ENCODE measurements at regions not wholly inside any gene's neighbourhood (a gene's known extent, or its start where the extent isn't known, plus 50 kb on each side); places are given as distances from the start of the nearest gene placed in this dataset.

DNA sequence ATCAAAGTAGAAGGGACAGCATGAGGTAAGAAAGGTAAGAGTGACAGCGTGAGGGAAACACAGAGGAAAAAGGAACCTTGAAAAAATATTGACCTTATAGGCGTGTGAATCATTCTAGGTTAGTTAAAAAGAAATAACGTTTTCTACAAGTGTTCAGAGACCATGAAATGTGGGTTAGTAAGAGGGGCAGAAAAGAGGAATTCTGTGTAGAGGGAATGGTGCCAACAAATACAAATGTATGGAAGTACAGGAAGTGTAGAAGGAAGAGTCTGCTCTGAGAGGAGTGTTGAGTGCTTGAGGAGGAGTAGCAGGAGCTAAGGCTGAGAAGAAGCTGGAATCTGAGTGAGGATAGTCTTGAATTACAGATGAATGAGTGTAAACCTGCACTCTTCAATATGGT, 418.6 kb upstream of the RIOK2 start:
- intact Hi-C loops (cut with DNase I), result no loop called here
- 64 to 69% (median 67%) methylated on average over 3 of the region's 3 CpGs for WGBS, 3 donors
- no peak for TF ChIP-seq CTCF (IDR thresholded peaks at IDR 0.05)

DNA sequence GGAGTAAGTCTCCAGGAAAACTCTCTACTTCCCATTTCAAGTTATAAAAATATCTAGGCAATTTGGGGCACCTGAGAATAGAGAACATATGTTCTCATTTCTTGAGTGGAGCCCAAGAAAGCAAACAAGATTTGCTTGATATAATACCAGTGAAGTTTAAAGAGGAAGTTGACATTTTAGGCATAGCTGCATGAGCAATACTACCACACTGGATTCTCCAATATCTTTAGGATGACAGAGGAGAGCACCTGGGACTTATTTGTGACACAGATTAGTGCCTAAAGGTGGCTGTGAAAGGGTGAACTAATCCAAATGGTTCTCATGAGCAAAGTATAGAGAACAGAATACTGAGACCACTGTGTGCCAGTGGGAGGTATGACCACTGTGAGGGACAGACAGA, 423.5 kb upstream of the RIOK2 start:
- H3K4me3 ChIP-seq, result no peak overlapping the region
- no peaks in the 10 kb centered on the region for H3K4me1 ChIP-seq
- no peaks in the 10 kb centered on the region for H3K36me3 ChIP-seq (ENCODE audit: insufficient read depth in 1 of 2, low read depth in 1 of 2)
- intact Hi-C loops (cut with DNase I), result no loop called here
- peaks cover 7% of the 10 kb centered on the region for H3K9me3 ChIP-seq
- no peaks in the 10 kb centered on the region for H3K27me3 ChIP-seq (ENCODE audit: insufficient read depth in 3 of 3, low read length in 2 of 3)
- no peak overlapping the region for H3K27ac ChIP-seq
- no peak for DNase-seq
- no peak for ATAC-seq
- TF ChIP-seq CTCF (IDR thresholded peaks at IDR 0.05), result no peak

More for the DNA sequence above, 418.6 kb upstream of the RIOK2 start:
- Histone ChIP-seq H3K27ac (no peak overlapping the region), H3K9me3 (peaks cover 23% of the 10 kb centered on the region), H3K4me1 (no peaks in the 10 kb centered on the region), H3K27me3 (ENCODE audit: insufficient read depth in 3 of 3, low read length in 2 of 3) (no peaks in the 10 kb centered on the region), H3K36me3 (ENCODE audit: insufficient read depth in 1 of 2, low read depth in 1 of 2) (no peaks in the 10 kb centered on the region), H3K4me3 (no peak overlapping the region)
- ATAC-seq, result no peak
- DNase-seq, result no peak

DNA sequence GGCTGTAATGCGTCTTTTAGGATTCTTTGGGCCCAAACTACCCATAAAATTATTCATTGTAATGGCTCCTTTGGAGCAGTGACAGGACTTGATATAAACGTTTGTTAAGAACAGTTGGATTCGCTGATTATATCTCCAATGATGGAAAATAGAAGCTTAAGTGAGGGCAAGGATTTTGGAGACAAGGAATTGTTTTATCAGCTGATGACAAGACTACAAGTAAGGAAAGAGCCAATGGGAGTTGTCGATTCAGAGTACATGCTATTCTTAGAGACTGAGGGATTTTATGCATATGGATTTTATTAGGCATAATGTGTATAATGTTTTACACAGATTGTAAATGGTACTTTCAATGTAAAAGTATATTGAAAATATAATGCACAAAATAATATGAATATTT, 425.5 kb upstream of the RIOK2 start:
- Histone ChIP-seq H3K4me3 (no peak overlapping the region), H3K27ac (no peak overlapping the region), H3K36me3 (ENCODE audit: insufficient read depth in 1 of 2, low read depth in 1 of 2) (no peaks in the 10 kb centered on the region), H3K9me3 (peaks cover 7% of the 10 kb centered on the region), H3K4me1 (no peaks in the 10 kb centered on the region), H3K27me3 (ENCODE audit: insufficient read depth in 3 of 3, low read length in 2 of 3) (no peaks in the 10 kb centered on the region)
- TF ChIP-seq CTCF (IDR thresholded peaks at IDR 0.05), result no peak
- no peak for DNase-seq
- WGBS, 3 donors, result 68 to 75% (median 73%) methylated on average over 4 of the region's 4 CpGs
- no peak for ATAC-seq
- intact Hi-C loops (cut with DNase I), result no loop called here

DNA sequence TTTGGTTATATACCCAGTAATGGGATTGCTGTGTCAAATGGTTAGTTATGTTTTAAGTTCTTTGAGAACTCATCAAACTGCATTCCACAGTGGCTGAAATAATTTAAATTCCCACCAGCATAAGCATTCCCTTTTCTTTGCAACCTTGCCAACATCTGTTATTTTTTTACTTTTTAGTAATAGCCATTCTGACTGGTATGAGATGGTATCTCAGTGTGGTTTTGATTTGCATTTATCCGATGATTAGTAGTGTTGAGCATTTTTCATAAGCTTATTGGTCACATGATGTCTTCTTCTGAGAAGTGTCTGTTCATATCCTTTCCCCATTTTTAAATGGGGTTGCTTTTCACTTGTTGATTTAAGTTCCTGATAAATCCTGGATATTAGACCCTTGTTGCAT, 435.7 kb upstream of the RIOK2 start:
- DNase-seq, result no peak
- H3K4me3 ChIP-seq, result no peak overlapping the region
- no peaks in the 10 kb centered on the region for H3K36me3 ChIP-seq (ENCODE audit: insufficient read depth in 1 of 2, low read depth in 1 of 2)

More for the DNA sequence above, 435.7 kb upstream of the RIOK2 start:
- WGBS, 3 donors, result 91 to 100% (median 95%) methylated on average over 1 of the region's 1 CpG
- H3K4me1 ChIP-seq, result no peaks in the 10 kb centered on the region
- no peaks in the 10 kb centered on the region for H3K27me3 ChIP-seq (ENCODE audit: insufficient read depth in 3 of 3, low read length in 2 of 3)
- H3K27ac ChIP-seq, result no peak overlapping the region
- TF ChIP-seq CTCF (IDR thresholded peaks at IDR 0.05), result no peak
- peaks cover 14% of the 10 kb centered on the region for H3K9me3 ChIP-seq
- no peak for ATAC-seq
- intact Hi-C loops (cut with DNase I), result no loop called here
